ENCODE measurements at regions not wholly inside any gene's neighbourhood (a gene's known extent, or its start where the extent isn't known, plus 50 kb on each side); places are given as distances from the start of the nearest gene placed in this dataset.

DNA sequence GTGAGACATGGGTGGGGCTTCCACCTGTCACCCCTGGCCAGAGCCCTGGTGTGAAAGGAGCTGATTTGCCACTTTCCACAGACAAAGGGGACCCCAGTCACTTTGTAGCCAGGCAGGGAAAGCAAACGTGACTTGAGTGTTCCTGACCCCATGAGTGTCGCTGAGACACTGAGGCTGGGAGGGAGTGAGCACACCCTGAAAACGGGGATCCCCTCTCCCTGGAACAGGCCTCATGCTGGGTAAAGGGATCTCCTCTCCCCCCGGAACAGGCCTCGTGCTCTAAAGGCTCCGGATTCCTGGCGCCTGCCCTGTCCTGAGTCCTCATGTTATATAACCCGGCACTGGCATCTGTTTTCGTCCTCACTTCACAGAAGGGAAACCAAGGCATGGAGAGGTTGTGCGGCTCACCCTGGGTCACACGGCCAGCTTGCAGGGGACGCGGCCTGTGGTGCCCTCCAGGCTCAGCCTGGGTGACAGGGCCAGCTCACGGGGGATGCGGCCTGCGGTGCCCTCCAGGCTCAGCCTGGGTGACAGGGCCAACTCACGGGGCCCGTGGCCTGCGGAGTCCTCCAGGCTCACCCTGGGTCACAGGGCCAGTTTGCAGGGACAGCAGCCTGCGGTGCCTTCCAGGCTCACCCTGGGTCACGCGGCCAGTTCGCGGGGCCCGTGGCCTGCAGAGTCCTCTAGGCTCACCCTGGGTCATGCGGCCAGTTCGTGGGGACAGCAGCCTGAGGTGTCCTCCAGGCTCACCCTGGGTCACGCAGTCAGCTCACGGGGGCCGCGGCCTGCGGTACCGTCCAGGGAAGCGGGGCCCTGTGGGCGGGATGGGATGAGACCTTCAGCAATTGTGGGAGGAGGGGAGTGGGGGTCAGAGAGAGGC, 104.7 kb downstream of the PDGFA start:
- 96% methylated on average over 35 of the region's 35 CpGs for WGBS (ENCODE audit: low lambda C conversion rate, missing lambda C conversion rate)
- no peaks in the 10 kb centered on the region for H3K27me3 ChIP-seq
- H3K36me3 ChIP-seq (replicated peaks; ENCODE audit: insufficient read depth, low read depth), result no peaks in the 10 kb centered on the region
- no peak overlapping the region for H3K27ac ChIP-seq
- no peaks in the 10 kb centered on the region for H3K9me3 ChIP-seq (ENCODE audit: low read depth)
- no peak overlapping the region for H2AFZ ChIP-seq
- H3K4me2 ChIP-seq, result no peak overlapping the region
- no peaks in the 10 kb centered on the region for H3K9me2 ChIP-seq (replicated peaks; ENCODE audit: insufficient read depth)
- no peaks in the 10 kb centered on the region for H3K4me1 ChIP-seq (ENCODE audit: insufficient read depth)
- H3K79me2 ChIP-seq, result no peaks in the 10 kb centered on the region
- TF ChIP-seq, protein P1, sequence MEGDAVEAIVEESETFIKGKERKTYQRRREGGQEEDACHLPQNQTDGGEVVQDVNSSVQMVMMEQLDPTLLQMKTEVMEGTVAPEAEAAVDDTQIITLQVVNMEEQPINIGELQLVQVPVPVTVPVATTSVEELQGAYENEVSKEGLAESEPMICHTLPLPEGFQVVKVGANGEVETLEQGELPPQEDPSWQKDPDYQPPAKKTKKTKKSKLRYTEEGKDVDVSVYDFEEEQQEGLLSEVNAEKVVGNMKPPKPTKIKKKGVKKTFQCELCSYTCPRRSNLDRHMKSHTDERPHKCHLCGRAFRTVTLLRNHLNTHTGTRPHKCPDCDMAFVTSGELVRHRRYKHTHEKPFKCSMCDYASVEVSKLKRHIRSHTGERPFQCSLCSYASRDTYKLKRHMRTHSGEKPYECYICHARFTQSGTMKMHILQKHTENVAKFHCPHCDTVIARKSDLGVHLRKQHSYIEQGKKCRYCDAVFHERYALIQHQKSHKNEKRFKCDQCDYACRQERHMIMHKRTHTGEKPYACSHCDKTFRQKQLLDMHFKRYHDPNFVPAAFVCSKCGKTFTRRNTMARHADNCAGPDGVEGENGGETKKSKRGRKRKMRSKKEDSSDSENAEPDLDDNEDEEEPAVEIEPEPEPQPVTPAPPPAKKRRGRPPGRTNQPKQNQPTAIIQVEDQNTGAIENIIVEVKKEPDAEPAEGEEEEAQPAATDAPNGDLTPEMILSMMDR (IDR thresholded peaks at IDR 0.05; ENCODE audit: poor library complexity), result no peak
- no peak for TF ChIP-seq EZH2 (IDR thresholded peaks at IDR 0.05; ENCODE audit: borderline replicate concordance)
- no peak for TF ChIP-seq EZH2phosphoT487 (IDR thresholded peaks at IDR 0.05; ENCODE audit: low read depth, severe bottlenecking, unreplicated experiment)
- no peaks in the 10 kb centered on the region for H4K20me1 ChIP-seq (ENCODE audit: insufficient read depth, poor library complexity, severe bottlenecking)
- DNase-seq (ENCODE audit: low spot score), result no peak
- no peak overlapping the region for H3K4me3 ChIP-seq

DNA sequence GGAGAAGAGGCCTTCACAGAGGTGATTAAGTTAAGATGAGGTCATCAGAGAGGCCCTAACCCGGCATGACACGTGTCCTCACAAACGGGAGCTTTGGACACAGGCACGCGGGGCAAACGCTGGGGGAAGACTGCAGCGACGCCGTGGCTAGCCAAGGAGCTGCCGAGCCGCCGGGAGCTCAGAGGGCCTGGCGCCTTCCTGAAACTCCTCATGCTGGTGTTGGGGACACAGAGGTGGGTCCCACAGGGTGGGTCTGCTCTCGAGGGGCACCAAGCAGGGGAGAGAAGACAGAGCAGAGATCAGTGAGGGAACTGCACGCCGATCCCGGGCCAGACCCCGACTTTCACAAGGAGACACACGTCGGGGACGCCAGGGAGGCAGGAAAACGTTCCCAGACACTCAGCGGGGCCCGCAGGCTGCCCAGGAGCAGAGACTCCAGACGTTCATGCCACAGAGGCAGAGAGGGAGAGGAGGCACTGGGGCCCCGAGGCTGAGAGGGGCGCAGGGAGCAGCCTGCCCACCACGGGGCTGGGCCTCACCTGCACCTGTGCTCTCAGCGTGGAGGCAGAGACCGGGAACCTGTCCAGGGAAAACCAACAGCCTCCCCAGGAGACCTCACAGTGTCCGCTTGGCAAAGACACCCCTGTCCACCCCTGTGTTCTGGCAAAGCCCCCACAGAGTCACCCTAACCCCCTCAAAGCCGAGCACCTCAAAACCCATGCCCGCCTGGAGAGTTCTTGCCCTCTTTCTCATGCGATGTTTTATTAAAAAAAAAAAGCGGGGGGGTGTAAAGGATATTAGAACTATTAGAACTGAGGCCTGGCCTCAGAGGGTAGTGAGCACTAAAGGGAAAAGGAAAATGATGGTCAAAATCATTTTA, 103.8 kb downstream of the PDGFA start:
- Histone ChIP-seq H3K9me2 (replicated peaks; ENCODE audit: insufficient read depth) (no peaks in the 10 kb centered on the region), H3K36me3 (replicated peaks; ENCODE audit: insufficient read depth, low read depth) (no peaks in the 10 kb centered on the region), H3K27me3 (no peaks in the 10 kb centered on the region), H3K9me3 (ENCODE audit: low read depth) (no peaks in the 10 kb centered on the region), H3K4me2 (no peak overlapping the region), H3K4me3 (no peak overlapping the region), H2AFZ (no peak overlapping the region), H3K4me1 (ENCODE audit: insufficient read depth) (no peaks in the 10 kb centered on the region), H3K79me2 (no peaks in the 10 kb centered on the region), H3K27ac (no peak overlapping the region), H4K20me1 (ENCODE audit: insufficient read depth, poor library complexity, severe bottlenecking) (no peaks in the 10 kb centered on the region)
- no peak for DNase-seq (ENCODE audit: low spot score)
- TF ChIP-seq EZH2 (IDR thresholded peaks at IDR 0.05; ENCODE audit: borderline replicate concordance) (no peak), EZH2phosphoT487 (IDR thresholded peaks at IDR 0.05; ENCODE audit: low read depth, severe bottlenecking, unreplicated experiment) (no peak)
- TF ChIP-seq, protein P1 (IDR thresholded peaks at IDR 0.05; ENCODE audit: poor library complexity), result no peak
- WGBS (ENCODE audit: low lambda C conversion rate, missing lambda C conversion rate), result 90% methylated on average over 35 of the region's 35 CpGs

DNA sequence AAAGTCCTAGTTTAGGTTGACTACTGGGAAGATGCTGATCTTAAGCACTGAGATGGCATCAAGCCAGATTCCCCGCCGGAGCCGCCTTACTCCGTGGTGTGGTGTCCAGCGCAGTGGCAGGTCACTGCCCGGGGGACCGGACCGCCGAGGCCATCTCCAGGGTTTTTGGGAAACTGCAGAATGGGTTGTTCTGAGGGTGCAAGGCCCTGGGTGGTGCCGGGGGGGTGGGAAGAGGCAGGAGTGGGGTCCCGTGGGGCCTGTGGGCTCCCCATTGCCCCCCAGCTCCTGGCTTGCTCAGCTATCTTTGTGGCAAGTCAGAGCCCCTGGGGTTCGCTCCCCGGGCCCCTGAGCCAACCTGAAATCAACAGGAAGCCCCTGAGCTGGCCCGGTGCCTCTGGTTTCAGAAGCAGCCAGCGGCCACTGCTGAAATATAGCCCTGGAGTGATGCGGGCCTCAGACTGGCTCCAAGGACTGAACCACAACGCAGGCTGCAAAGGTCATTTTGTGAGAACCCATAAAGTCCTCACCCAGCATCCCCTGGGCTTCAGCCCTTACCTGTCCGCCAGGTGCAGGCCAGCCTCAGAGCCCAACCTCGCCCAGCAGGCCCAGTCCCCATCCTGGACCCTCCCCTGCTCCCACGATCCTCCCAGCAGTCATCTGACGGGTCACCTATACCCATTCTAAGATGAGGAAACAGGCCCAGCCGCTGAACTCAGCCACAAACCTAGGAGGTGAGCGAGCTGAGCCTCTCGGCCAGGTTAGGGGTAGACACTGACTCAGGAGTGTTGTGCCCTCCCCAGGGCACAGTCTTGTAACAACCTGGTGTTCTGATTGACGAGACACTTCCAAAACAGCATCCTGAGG, 102.7 kb downstream of the PDGFA start:
- Histone ChIP-seq H3K4me2 (no peak overlapping the region), H3K9me2 (replicated peaks; ENCODE audit: insufficient read depth) (no peaks in the 10 kb centered on the region), H3K9me3 (ENCODE audit: low read depth) (no peaks in the 10 kb centered on the region), H3K4me3 (no peak overlapping the region), H3K79me2 (no peaks in the 10 kb centered on the region), H3K27me3 (no peaks in the 10 kb centered on the region), H3K27ac (no peak overlapping the region), H3K4me1 (ENCODE audit: insufficient read depth) (no peaks in the 10 kb centered on the region), H3K36me3 (replicated peaks; ENCODE audit: insufficient read depth, low read depth) (no peaks in the 10 kb centered on the region), H2AFZ (no peak overlapping the region), H4K20me1 (ENCODE audit: insufficient read depth, poor library complexity, severe bottlenecking) (no peaks in the 10 kb centered on the region)
- DNase-seq (ENCODE audit: low spot score), result no peak
- TF ChIP-seq EZH2 (IDR thresholded peaks at IDR 0.05; ENCODE audit: borderline replicate concordance), result no peak
- no peak for TF ChIP-seq EZH2phosphoT487 (IDR thresholded peaks at IDR 0.05; ENCODE audit: low read depth, severe bottlenecking, unreplicated experiment)
- TF ChIP-seq, protein P1 (IDR thresholded peaks at IDR 0.05; ENCODE audit: poor library complexity), result no peak
- 89% methylated on average over 25 of the region's 25 CpGs for WGBS (ENCODE audit: low lambda C conversion rate, missing lambda C conversion rate)

Data from hepatocyte (in vitro differentiated cells).